SK-N-MC (cell line): ENCODE measurements at regions not wholly inside any gene's neighbourhood (a gene's known extent, or its start where the extent isn't known, plus 50 kb on each side); places are given as distances from the start of the nearest gene placed in this dataset.

Source experiments
- EZH2 ChIP-seq: fragments of 200-600 bp; sonication (generic); IDR thresholded peaks from one replicate; pipeline ENCODE4 v1.6.1; 2017; ENCODE audit warnings: antibody characterized with exemption
- POLR2AphosphoS5 ChIP-seq: IDR thresholded peaks from 2 replicates; pipeline ENCODE4 v1.6.1; 2012; ENCODE audit warnings: mild to moderate bottlenecking, low read depth, low read length, borderline replicate concordance

DNA sequence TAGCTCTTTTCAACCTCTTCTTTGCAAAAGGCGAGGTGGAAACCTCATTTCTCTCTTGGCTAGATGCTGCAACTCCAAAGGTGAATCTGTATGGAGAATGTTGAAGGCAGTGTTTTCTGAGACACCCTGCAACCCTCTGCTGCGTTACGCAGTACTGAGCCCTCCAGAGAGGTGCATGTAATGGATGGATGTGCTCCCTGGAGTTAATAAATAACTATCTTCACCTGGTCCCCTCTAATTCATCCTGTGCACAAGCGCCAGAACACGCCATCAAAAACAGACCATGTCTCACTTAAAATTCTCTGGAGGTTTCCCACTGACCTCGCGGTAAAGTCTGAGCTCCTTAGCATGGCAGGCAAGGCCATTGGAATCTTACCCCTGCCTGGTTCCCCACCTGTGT, 234.4 kb upstream of the PWP1 start:
- TF ChIP-seq EZH2 (no peak), POLR2AphosphoS5 (no peak)
